HL-60 (cell line): ENCODE measurements at regions not wholly inside any gene's neighbourhood (a gene's known extent, or its start where the extent isn't known, plus 50 kb on each side); places are given as distances from the start of the nearest gene placed in this dataset.

ENCODE experiments used
- DNase-seq, 2 experiments: peaks; one replicate each; pipeline ENCODE4 v3.0.0-alpha.2; 2010 to 2020; ENCODE audit warnings: low read depth in 1 of 2, low spot score in 1 of 2
- H3K27ac ChIP-seq: fragments of 250-450 bp; sonication (Bioruptor Pico); replicated peaks from 2 replicates; pipeline ENCODE4 v1.5.1; 2020; ENCODE audit warnings: mild to moderate bottlenecking, moderate library complexity
- H3K27me3 ChIP-seq: fragments of 250-450 bp; sonication (Bioruptor Pico); 2 replicates; pipeline ENCODE4 v1.5.1; 2021; ENCODE audit warnings: mild to moderate bottlenecking, moderate library complexity; ENCODE audit not compliant: insufficient read depth, poor library complexity, severe bottlenecking
- H3K4me3 ChIP-seq: replicated peaks from 2 replicates; pipeline ENCODE4 v1.5.1; 2011; ENCODE audit warnings: mild to moderate bottlenecking, control low read depth, low read length; ENCODE audit not compliant: insufficient read depth
- GABPA ChIP-seq: IDR thresholded peaks from 2 replicates; pipeline ENCODE4 v1.6.1; 2012; ENCODE audit warnings: low read depth
- POLR2AphosphoS5 ChIP-seq: IDR thresholded peaks from 2 replicates; pipeline ENCODE4 v1.6.1; 2012; ENCODE audit warnings: low read depth
- SPI1 ChIP-seq: IDR thresholded peaks from 2 replicates; pipeline ENCODE4 v1.6.1; 2012; ENCODE audit warnings: low read depth, mild to moderate bottlenecking, borderline replicate concordance
- TF ChIP-seq, protein P1 (sequence below): IDR thresholded peaks from 2 replicates; pipeline ENCODE4 v1.6.1; 2012; ENCODE audit warnings: low read depth; ENCODE audit not compliant: insufficient replicate concordance
- TF ChIP-seq, protein P2 (sequence below): IDR thresholded peaks from one replicate; pipeline ENCODE4 v1.5.1; 2011; ENCODE audit warnings: low read length, control low read depth, inconsistent platforms; ENCODE audit not compliant: insufficient read depth

DNA sequence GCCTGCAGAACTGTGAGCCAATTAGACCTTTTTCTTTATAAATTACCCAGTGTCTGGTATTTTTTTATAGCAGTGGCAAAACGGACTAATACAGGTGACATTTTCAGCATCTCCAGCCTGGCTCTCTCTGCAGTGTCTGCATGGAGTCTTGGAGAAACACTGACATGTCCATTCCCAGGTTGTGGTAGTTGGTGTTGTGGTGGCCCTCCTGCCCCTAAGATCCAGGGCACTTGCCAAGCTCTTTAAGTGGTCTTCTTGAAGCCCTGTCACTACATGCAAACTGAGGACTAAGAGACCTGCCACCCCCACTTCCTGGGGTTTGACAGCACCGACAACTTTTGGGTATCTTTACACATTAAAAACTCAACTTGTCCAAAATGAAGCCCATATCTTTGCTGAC is 419.4 kb downstream of the NPHP4 start:
- no peak for DNase-seq
- H3K4me3 ChIP-seq, result no peak overlapping the region
- H3K27me3 ChIP-seq, result no peaks in the 10 kb centered on the region
- H3K27ac ChIP-seq, result no peak overlapping the region
- TF ChIP-seq POLR2AphosphoS5, result no peak
- TF ChIP-seq, protein P1, sequence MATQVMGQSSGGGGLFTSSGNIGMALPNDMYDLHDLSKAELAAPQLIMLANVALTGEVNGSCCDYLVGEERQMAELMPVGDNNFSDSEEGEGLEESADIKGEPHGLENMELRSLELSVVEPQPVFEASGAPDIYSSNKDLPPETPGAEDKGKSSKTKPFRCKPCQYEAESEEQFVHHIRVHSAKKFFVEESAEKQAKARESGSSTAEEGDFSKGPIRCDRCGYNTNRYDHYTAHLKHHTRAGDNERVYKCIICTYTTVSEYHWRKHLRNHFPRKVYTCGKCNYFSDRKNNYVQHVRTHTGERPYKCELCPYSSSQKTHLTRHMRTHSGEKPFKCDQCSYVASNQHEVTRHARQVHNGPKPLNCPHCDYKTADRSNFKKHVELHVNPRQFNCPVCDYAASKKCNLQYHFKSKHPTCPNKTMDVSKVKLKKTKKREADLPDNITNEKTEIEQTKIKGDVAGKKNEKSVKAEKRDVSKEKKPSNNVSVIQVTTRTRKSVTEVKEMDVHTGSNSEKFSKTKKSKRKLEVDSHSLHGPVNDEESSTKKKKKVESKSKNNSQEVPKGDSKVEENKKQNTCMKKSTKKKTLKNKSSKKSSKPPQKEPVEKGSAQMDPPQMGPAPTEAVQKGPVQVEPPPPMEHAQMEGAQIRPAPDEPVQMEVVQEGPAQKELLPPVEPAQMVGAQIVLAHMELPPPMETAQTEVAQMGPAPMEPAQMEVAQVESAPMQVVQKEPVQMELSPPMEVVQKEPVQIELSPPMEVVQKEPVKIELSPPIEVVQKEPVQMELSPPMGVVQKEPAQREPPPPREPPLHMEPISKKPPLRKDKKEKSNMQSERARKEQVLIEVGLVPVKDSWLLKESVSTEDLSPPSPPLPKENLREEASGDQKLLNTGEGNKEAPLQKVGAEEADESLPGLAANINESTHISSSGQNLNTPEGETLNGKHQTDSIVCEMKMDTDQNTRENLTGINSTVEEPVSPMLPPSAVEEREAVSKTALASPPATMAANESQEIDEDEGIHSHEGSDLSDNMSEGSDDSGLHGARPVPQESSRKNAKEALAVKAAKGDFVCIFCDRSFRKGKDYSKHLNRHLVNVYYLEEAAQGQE, result no peak
- no peak for TF ChIP-seq GABPA
- TF ChIP-seq, protein P2, sequence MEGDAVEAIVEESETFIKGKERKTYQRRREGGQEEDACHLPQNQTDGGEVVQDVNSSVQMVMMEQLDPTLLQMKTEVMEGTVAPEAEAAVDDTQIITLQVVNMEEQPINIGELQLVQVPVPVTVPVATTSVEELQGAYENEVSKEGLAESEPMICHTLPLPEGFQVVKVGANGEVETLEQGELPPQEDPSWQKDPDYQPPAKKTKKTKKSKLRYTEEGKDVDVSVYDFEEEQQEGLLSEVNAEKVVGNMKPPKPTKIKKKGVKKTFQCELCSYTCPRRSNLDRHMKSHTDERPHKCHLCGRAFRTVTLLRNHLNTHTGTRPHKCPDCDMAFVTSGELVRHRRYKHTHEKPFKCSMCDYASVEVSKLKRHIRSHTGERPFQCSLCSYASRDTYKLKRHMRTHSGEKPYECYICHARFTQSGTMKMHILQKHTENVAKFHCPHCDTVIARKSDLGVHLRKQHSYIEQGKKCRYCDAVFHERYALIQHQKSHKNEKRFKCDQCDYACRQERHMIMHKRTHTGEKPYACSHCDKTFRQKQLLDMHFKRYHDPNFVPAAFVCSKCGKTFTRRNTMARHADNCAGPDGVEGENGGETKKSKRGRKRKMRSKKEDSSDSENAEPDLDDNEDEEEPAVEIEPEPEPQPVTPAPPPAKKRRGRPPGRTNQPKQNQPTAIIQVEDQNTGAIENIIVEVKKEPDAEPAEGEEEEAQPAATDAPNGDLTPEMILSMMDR, result no peak
- no peak for TF ChIP-seq SPI1

DNA sequence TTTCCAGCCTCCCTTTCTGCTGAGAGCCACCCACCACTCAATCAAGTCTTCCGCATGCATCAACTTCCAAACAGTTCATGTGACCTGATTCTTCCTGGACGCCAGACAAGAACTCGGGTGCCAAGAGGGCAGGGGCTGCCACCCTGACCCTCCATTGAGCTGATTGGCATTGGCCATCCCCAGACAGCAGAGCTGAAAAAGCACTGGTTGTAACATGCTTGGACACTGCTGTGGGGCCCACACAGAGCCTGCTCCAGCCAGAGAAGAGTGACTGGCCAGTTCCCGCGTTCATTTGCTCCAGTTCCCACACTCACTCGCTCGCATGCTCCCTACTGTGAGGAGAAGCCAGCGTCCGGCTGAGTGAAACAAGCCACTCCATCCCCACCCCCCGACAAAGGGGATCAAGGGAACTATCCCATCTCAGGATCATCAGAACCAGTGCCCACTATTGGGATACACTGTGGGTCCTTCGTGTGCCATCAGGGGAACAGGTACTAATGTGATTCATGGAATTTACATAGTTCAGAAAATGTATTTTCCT is 420.3 kb downstream of the NPHP4 start:
- DNase-seq, result no peak
- no peak for TF ChIP-seq GABPA
- TF ChIP-seq, protein P2, result no peak
- TF ChIP-seq, protein P1, result no peak
- TF ChIP-seq SPI1, result no peak
- TF ChIP-seq POLR2AphosphoS5, result no peak
- H3K4me3 ChIP-seq, result no peak overlapping the region

DNA sequence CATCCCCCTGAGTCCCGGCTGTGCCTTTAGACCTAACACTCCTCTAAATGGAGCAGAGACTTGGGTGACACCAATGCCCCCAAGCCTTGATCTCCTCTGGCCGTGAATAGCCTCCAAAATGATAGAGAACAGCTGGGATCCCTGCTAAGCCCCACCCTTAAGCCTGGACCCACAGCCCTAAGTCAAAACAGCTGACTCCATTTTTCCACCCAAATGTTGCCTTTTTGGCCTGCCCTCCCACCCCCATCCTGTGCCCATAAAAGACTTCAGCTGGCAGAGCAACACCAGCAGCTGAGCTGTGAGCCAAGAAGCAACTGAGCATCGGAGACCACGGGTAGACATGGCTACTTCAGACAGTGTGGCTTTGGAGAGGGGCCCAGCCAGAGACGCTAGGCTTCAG is 420.8 kb downstream of the NPHP4 start:
- DNase-seq, result no peak
- no peak overlapping the region for H3K4me3 ChIP-seq
- no peak overlapping the region for H3K27ac ChIP-seq
- TF ChIP-seq, protein P1, result no peak
- TF ChIP-seq, protein P2, result no peak
- H3K27me3 ChIP-seq, result no peaks in the 10 kb centered on the region

More for the DNA sequence above, 420.3 kb downstream of the NPHP4 start:
- Histone ChIP-seq H3K27ac (no peak overlapping the region), H3K27me3 (no peaks in the 10 kb centered on the region)
